GOT3 (cell line): ENCODE measurements at regions not wholly inside any gene's neighbourhood (a gene's known extent, or its start where the extent isn't known, plus 50 kb on each side); places are given as distances from the start of the nearest gene placed in this dataset.
"Not testable (repeated sequence)": the region's sequence is repeated elsewhere in the genome, so short reads cannot be mapped to it uniquely, and the experiment has no call there.

Source experiments
- DNase-seq: peaks from one replicate; lab custom pipeline; 2025; ENCODE audit warnings: mixed read lengths; lab: John Stamatoyannopoulos, UW

DNA sequence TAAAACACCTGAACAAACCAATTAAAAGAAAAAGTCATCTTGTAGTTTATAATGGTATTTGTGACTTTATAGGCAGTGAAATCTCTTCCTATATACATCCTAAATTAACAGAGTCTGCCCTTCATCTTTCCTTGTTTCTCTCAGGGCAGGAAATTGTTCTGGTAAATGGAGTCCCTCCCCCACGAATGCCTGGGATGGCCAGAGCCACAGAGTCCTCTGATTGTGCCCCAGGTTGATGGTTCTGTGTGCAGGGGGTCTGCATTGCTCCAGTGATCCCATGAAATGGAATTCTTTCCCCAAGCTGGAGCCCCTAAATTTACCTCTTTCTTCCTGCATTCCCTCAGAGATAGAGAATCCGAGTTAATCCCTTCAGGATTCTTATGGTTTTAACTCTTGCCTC, 155.5 kb downstream of the MTX2 start:
- no peak for DNase-seq

DNA sequence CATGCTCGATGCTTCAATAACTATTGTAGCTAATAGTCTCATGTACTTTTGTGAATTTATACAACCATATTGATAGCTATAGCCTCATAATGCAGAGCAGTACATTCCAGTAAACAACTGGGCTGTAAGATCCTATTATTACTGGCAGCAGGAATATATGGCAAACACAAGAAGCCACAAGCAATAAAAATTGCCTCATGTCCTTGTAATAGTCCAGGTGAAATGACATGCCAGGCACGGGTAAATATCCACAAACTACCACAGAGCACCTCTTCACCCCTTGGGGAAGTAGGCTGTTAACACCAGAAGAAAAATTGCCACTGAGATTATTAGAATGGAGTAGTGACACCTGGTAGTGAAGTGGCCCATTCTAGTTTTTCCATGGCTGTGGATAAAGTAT, 158.3 kb downstream of the MTX2 start:
- no peak for DNase-seq

GRCh38 chr2:176428944-176429469, 159.8 kb downstream of the MTX2 start:
- DNase-seq, result not testable (repeated sequence)

DNA sequence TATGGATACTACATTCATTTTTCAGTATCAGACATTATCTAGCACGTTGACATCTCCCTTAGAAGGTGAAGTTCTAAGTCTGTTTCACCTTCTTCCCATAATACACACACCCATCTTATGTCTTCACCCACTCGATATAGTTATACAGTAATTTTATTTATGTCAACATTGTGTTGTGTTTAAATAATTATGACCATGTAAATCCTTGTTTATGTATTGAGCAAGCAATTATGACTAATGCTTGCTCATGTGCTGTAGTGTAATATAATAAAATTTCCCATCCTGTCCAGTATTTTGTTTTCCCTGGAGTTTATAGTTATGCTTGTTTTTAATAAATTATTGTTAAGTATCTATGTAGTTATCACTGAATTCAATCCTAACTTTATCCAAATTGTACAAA, 163.2 kb downstream of the MTX2 start:
- DNase-seq, result no peak

- DNase-seq, result no peak
Measured at GRCh38 chr2:176435729-176436128, 166.5 kb downstream of the MTX2 start.

DNA sequence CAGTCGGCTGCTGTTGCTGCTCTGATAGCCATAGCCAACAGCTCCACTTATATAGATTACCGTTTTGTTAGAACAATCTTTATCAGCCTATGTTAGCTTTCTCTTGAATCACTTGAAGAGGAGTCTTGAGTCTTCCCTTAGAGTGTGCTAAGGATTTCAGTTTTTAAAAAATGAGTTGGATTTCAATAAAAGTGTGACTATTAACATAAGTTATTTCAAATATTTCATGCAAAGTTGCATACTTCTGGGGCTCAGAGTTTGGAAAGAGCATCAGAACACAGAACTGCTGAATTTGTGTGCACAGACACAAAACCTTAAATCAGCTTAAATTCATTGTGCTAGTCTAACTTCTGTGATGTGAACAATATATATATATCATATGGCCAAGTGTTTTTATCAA, 174.7 kb downstream of the MTX2 start:
- no peak for DNase-seq

- no peak for DNase-seq
Measured at GRCh38 chr2:176445956-176446355, 176.7 kb downstream of the MTX2 start.

GRCh38 chr2:176446718-176447414, 177.6 kb downstream of the MTX2 start:
- DNase-seq, result no peak

- no peak for DNase-seq
Measured at GRCh38 chr2:176447616-176448015, 178.4 kb downstream of the MTX2 start.

GRCh38 chr2:176449852-176450251, 180.6 kb downstream of the MTX2 start:
- DNase-seq, result no peak

GRCh38 chr2:176453784-176454183, 184.5 kb downstream of the MTX2 start:
- no peak for DNase-seq

- DNase-seq, result peak; percentile 11
Measured at GRCh38 chr2:176454893-176455815, 185.9 kb downstream of the MTX2 start.

- no peak for DNase-seq
Measured at GRCh38 chr2:176455816-176456291, 186.6 kb downstream of the MTX2 start.

DNA sequence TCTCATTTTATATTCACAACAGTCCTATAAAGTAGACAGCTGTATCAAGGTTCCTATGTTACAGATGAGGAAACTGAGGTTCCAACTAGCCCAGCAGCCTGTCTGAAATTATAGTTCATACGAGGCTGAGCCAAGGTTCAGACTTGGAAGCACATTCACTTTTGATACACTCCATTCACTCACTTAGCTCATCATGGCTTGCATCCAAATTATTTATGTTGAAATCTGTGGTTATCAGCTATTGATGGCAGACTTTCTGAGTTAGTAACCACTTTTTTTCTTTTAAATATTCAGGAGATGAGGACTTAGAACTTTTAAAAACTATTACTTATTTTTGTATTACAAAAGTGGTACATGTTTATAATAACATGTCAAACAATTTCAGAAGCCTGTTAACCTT, 188.2 kb downstream of the MTX2 start:
- DNase-seq, result no peak

GRCh38 chr2:176461098-176461808, 192.0 kb downstream of the MTX2 start:
- no peak for DNase-seq

- no peak for DNase-seq
Measured at GRCh38 chr2:176461809-176462670, 192.8 kb downstream of the MTX2 start.

DNA sequence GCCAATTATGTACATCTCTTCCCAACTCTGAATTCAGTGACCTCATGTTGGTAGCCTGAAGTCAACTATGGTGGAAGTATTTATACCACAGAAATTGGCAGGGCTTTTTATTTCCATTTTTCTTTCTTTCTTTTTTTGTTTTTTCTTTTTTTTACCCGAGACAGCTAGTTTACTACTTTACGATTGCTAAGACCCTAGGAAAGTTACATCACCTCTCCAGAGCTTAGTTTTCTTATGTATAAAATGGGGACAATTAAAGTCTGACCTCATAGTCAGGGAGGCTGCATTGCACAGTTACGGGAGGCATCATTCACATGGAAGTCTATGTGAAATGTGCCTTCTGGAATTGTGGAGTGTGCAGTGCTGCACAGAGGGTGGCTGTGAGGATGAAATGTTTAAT, 194.3 kb downstream of the MTX2 start:
- DNase-seq, result no peak

DNA sequence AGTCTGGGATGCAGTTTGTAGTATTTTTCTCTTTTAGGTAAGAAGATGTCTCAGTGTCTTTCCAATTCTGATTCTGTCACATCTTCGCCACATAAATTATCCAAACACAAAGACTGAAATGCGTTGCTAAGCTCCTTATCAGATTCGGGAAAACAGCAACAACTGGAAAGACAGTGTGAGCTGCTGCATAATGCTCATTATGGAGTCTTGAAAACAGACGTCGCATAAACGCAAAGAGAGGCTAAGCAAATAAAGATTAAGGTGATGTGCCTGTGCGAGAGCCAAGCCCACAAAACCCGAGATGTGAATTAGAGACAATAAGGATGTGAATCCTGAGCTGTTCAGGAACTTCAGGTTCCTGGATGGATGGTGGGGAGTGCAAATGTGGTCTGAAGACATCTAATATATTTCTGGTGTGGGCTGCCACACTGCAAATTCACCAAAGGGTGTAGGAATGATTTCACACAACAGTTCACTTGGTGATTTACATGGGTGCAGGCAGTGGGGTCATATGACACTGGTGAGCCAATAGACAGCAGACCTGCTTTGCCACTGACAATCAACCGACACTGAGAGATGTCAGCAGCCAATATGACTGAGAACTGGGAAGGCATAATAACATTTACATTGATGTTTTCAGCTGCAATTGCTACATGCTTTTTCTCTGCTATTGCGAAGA, 195.8 kb downstream of the MTX2 start:
- no peak for DNase-seq

- DNase-seq, result no peak
Measured at GRCh38 chr2:176466918-176467452, 197.7 kb downstream of the MTX2 start.

DNA sequence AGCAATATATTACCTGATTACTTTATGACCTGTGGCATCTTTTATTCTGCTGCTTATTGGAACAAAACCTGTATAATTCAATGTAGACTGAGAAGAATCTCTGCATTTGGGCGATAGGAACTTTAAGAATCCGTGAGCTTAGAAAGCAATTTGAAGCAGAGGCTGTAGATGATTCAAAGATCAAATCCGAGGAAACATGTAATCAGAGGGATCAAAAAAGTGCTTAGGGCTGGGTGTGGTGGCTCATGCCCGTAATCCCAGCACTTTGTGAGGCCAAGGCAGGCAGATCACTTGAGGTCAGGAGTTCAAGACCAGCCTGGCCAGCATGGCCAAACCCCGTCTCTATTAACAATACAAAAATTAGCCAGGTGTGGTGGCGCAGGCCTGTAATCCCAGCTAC, 198.4 kb downstream of the MTX2 start:
- DNase-seq, result no peak
